ENCODE measurements at regions not wholly inside any gene's neighbourhood (a gene's known extent, or its start where the extent isn't known, plus 50 kb on each side); places are given as distances from the start of the nearest gene placed in this dataset.

DNA sequence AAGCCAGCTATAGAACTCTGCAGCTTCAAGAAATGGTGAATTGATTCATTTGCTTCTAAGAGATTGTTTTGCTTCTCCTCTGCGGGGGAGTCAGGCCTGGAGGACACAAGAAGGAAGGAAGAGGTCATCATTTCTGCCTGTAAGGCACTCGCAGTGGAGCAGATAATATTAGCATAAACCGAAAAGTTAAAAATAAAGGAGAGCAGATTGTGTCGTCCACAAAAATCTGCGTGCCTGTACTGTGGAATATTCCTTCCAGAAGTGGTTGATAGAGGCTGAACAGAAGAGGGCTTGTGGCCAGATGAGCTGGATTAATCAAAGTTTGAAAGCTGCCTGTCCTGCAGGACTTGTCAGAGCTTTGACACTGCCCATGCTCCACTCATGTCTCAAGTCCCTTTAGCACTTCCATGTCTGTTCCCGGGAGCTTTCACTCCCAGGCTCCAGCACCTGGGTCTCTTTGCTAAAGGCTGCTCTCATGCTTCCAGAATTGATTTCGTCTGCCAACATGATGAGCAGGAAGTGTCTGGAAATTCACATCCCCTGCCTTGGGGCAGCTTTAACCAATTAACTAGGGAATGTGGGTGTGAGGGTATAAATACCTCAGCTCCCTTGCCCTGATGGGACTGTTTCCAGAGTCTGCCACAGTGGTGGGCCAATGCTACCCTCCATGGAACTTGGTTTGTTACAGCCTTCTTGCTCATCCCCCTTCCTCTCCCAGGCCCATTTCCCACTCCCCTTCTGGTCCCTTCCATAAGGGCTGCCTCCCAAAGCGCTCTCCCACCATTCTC lies 65.1 kb upstream of the STX16 start:
- Mint-ChIP-seq H3K27me3 (ENCODE audit: low read depth in 3 of 3) (peaks cover 2 to 12% (median 7%) of the 10 kb centered on the region in 3 donors), H3K4me1 (no peaks in the 10 kb centered on the region), H3K36me3 (no peaks in the 10 kb centered on the region), H3K9me3 (peaks cover 0 to 16% (median 4%) of the 10 kb centered on the region in 7 donors), H3K4me3 (no peak overlapping the region), H3K27ac (peak overlapping the region in 1 of 7 donors; percentile 4)
- 62% methylated on average over 7 of the region's 8 CpGs for WGBS (ENCODE audit: insufficient coverage)
- TF ChIP-seq, protein P1, sequence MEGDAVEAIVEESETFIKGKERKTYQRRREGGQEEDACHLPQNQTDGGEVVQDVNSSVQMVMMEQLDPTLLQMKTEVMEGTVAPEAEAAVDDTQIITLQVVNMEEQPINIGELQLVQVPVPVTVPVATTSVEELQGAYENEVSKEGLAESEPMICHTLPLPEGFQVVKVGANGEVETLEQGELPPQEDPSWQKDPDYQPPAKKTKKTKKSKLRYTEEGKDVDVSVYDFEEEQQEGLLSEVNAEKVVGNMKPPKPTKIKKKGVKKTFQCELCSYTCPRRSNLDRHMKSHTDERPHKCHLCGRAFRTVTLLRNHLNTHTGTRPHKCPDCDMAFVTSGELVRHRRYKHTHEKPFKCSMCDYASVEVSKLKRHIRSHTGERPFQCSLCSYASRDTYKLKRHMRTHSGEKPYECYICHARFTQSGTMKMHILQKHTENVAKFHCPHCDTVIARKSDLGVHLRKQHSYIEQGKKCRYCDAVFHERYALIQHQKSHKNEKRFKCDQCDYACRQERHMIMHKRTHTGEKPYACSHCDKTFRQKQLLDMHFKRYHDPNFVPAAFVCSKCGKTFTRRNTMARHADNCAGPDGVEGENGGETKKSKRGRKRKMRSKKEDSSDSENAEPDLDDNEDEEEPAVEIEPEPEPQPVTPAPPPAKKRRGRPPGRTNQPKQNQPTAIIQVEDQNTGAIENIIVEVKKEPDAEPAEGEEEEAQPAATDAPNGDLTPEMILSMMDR (IDR thresholded peaks at IDR 0.05) = no peak
- H2AFZ ChIP-seq (ENCODE audit: insufficient read depth, low read depth, low read length, poor library complexity, severe bottlenecking) = no peak overlapping the region
- H3K9ac ChIP-seq (ENCODE audit: insufficient read depth, low read length, poor library complexity, severe bottlenecking) = no peak overlapping the region
- H3K79me2 ChIP-seq (ENCODE audit: insufficient read depth, low read length) = no peaks in the 10 kb centered on the region
- no peaks in the 10 kb centered on the region for H3K36me3 ChIP-seq (replicated peaks in 1 of 2; ENCODE audit: control insufficient read depth in 1 of 2, insufficient read depth in 2 of 2, low read length in 2 of 2)
- H3K4me2 ChIP-seq (replicated peaks; ENCODE audit: extremely low read depth, low read length, poor library complexity, severe bottlenecking) = no peak overlapping the region
- peaks cover 0 to 3% of the 10 kb centered on the region in 2 donors for H3K9me3 ChIP-seq (replicated peaks in 1 of 2; ENCODE audit: control insufficient read depth in 1 of 2, insufficient read depth in 1 of 2, low read length in 2 of 2)
- DNase-seq = no peak
- H4K20me1 ChIP-seq (ENCODE audit: insufficient read depth, low read length) = no peaks in the 10 kb centered on the region
- H3K27ac ChIP-seq (ENCODE audit: low read depth in 1 of 2, low read length in 2 of 2) = no peak overlapping the region
- H3K27me3 ChIP-seq (ENCODE audit: control insufficient read depth in 2 of 2, insufficient read depth in 2 of 2, low read length in 2 of 2) = no peaks in the 10 kb centered on the region
- H3K4me1 ChIP-seq (ENCODE audit: control insufficient read depth in 1 of 2, insufficient read depth in 2 of 2, low read length in 2 of 2) = no peaks in the 10 kb centered on the region
- no peak overlapping the region for H3K4me3 ChIP-seq (replicated peaks in 1 of 3; ENCODE audit: low read depth in 2 of 3, low read length in 3 of 3)
- intact Hi-C loops (cut with micrococcal nuclease) = no loop called here

- H3K9ac ChIP-seq (ENCODE audit: insufficient read depth, low read length, poor library complexity, severe bottlenecking) = no peak overlapping the region
- no peak for DNase-seq
- no peaks in the 10 kb centered on the region for H3K27me3 ChIP-seq (ENCODE audit: control insufficient read depth in 2 of 2, insufficient read depth in 2 of 2, low read length in 2 of 2)
- no peak overlapping the region for H3K4me3 Mint-ChIP-seq
- intact Hi-C loops (cut with micrococcal nuclease) = no loop called here
- WGBS (ENCODE audit: insufficient coverage) = 64% methylated on average over 3 of the region's 9 CpGs
- no peak overlapping the region for H3K27ac ChIP-seq (ENCODE audit: low read depth in 1 of 2, low read length in 2 of 2)
- no peak overlapping the region for H2AFZ ChIP-seq (ENCODE audit: insufficient read depth, low read depth, low read length, poor library complexity, severe bottlenecking)
- H3K36me3 ChIP-seq (replicated peaks in 1 of 2; ENCODE audit: control insufficient read depth in 1 of 2, insufficient read depth in 2 of 2, low read length in 2 of 2) = no peaks in the 10 kb centered on the region
- peaks cover 0 to 20% (median 4%) of the 10 kb centered on the region in 7 donors for H3K9me3 Mint-ChIP-seq
- peaks cover 0 to 3% of the 10 kb centered on the region in 2 donors for H3K9me3 ChIP-seq (replicated peaks in 1 of 2; ENCODE audit: control insufficient read depth in 1 of 2, insufficient read depth in 1 of 2, low read length in 2 of 2)
- H3K27me3 Mint-ChIP-seq (ENCODE audit: low read depth in 3 of 3) = peaks cover 2 to 12% (median 2%) of the 10 kb centered on the region in 3 donors
- TF ChIP-seq, protein P1 (IDR thresholded peaks at IDR 0.05) = no peak
- no peaks in the 10 kb centered on the region for H3K4me1 ChIP-seq (ENCODE audit: control insufficient read depth in 1 of 2, insufficient read depth in 2 of 2, low read length in 2 of 2)
- H4K20me1 ChIP-seq (ENCODE audit: insufficient read depth, low read length) = no peaks in the 10 kb centered on the region
- no peak overlapping the region for H3K4me2 ChIP-seq (replicated peaks; ENCODE audit: extremely low read depth, low read length, poor library complexity, severe bottlenecking)
- H3K27ac Mint-ChIP-seq = peak overlapping the region in 1 of 7 donors; percentile 9
- H3K79me2 ChIP-seq (ENCODE audit: insufficient read depth, low read length) = no peaks in the 10 kb centered on the region
- no peaks in the 10 kb centered on the region for H3K36me3 Mint-ChIP-seq
- H3K4me1 Mint-ChIP-seq = no peaks in the 10 kb centered on the region
- no peak overlapping the region for H3K4me3 ChIP-seq (replicated peaks in 1 of 3; ENCODE audit: low read depth in 2 of 3, low read length in 3 of 3)
Observed at GRCh38 chr20:58584881-58585752, 66.0 kb upstream of the STX16 start.
